OCI-LY7 (cell line): ENCODE measurements at regions not wholly inside any gene's neighbourhood (a gene's known extent, or its start where the extent isn't known, plus 50 kb on each side); places are given as distances from the start of the nearest gene placed in this dataset.

ENCODE experiments used
- CTCF ChIP-seq: fragments of 200-600 bp; sonication (generic); conservative IDR thresholded peaks from 2 replicates; pipeline ENCODE4 v1.5.1; 2014; ENCODE audit warnings: mild to moderate bottlenecking, antibody characterized with exemption, low read length, moderate library complexity, mixed read lengths
- EZH2phosphoT487 ChIP-seq: fragments of 200-600 bp; sonication (generic); IDR thresholded peaks from 2 replicates; pipeline ENCODE4 v1.6.1; 2018; ENCODE audit warnings: low read depth, borderline replicate concordance, mild to moderate bottlenecking, mixed run types, antibody characterized with exemption, low read length, moderate library complexity, mixed read lengths

- TF ChIP-seq CTCF, result no peak
- no peak for TF ChIP-seq EZH2phosphoT487
These were observed 977.9 kb upstream of the GBE1 start for GRCh38 chr3:82739390-82739789.
